NT2/D1 (cell line): ENCODE measurements at regions not wholly inside any gene's neighbourhood (a gene's known extent, or its start where the extent isn't known, plus 50 kb on each side); places are given as distances from the start of the nearest gene placed in this dataset.
"Not testable (repeated sequence)": the region's sequence is repeated elsewhere in the genome, so short reads cannot be mapped to it uniquely, and the experiment has no call there.

Experiments
- DNase-seq: peaks from one replicate; pipeline ENCODE4 v3.0.0-alpha.2; 2011; ENCODE audit warnings: low read depth, low spot score
- H3K27me3 ChIP-seq: 2 replicates; pipeline ENCODE4 v1.6.0; 2011; ENCODE audit warnings: mild to moderate bottlenecking; ENCODE audit not compliant: insufficient read length, insufficient read depth
- H3K36me3 ChIP-seq: 2 replicates; pipeline ENCODE4 v1.6.1; 2011; ENCODE audit warnings: mild to moderate bottlenecking, low read length, mixed read lengths; ENCODE audit not compliant: insufficient read depth, insufficient read length
- H3K4me1 ChIP-seq: 2 replicates; pipeline ENCODE4 v1.5.1; 2011; ENCODE audit not compliant: insufficient read depth, insufficient read length
- H3K4me3 ChIP-seq: 2 replicates; pipeline ENCODE4 v1.5.1; 2011; ENCODE audit warnings: low read depth; ENCODE audit not compliant: insufficient read length
- H3K9ac ChIP-seq: 2 replicates; pipeline ENCODE4 v1.6.0; 2011; ENCODE audit warnings: low read depth; ENCODE audit not compliant: insufficient read length
- H3K9me3 ChIP-seq: 2 replicates; pipeline ENCODE4 v1.5.1; 2011; ENCODE audit warnings: mild to moderate bottlenecking, low read length; ENCODE audit not compliant: insufficient read depth
- SUZ12 ChIP-seq: IDR thresholded peaks from 2 replicates; pipeline ENCODE4 v1.6.1; 2011; ENCODE audit not compliant: insufficient read length, insufficient read depth; ENCODE audit errors: extremely low read depth
- YY1 ChIP-seq: IDR thresholded peaks from 2 replicates; pipeline ENCODE4 v1.6.1; 2011; ENCODE audit not compliant: insufficient read length, insufficient read depth
- ZNF274 ChIP-seq: IDR thresholded peaks from 2 replicates; pipeline ENCODE4 v1.6.1; 2011; ENCODE audit warnings: mild to moderate bottlenecking, low read depth, low read length

GRCh38 chr12:13422291-13422690 is 225.8 kb downstream of the EMP1 start:
- H3K9me3 ChIP-seq = 0 out of 2 replicates have a peak, but pooled peaks cover 1% of the 10 kb centered on the region
- H3K4me1 ChIP-seq = no peaks in the 10 kb centered on the region
- H3K36me3 ChIP-seq = no peaks in the 10 kb centered on the region
- no peak for DNase-seq
- H3K9ac ChIP-seq = no peak overlapping the region
- TF ChIP-seq SUZ12 (no peak), ZNF274 (no peak), YY1 (no peak)
- no peaks in the 10 kb centered on the region for H3K27me3 ChIP-seq
- no peak overlapping the region for H3K4me3 ChIP-seq

- TF ChIP-seq YY1 (no peak), ZNF274 (no peak), SUZ12 (no peak)
- no peaks in the 10 kb centered on the region for H3K9me3 ChIP-seq
- no peaks in the 10 kb centered on the region for H3K27me3 ChIP-seq
- no peak overlapping the region for H3K9ac ChIP-seq
- DNase-seq = no peak
- no peaks in the 10 kb centered on the region for H3K36me3 ChIP-seq
- no peaks in the 10 kb centered on the region for H3K4me1 ChIP-seq
- H3K4me3 ChIP-seq = no peak overlapping the region
Measured at GRCh38 chr12:13417516-13417915, 221.0 kb downstream of the EMP1 start.

- no peaks in the 10 kb centered on the region for H3K27me3 ChIP-seq
- H3K9ac ChIP-seq = no peak overlapping the region
- peaks cover 25% of the 10 kb centered on the region for H3K9me3 ChIP-seq
- no peaks in the 10 kb centered on the region for H3K4me1 ChIP-seq
- no peak for DNase-seq
- H3K4me3 ChIP-seq = no peak overlapping the region
- no peaks in the 10 kb centered on the region for H3K36me3 ChIP-seq
- no peak for TF ChIP-seq YY1
- no peak for TF ChIP-seq ZNF274
- no peak for TF ChIP-seq SUZ12
Measured at GRCh38 chr12:13411287-13411686, 214.8 kb downstream of the EMP1 start.

- DNase-seq = no peak
- TF ChIP-seq SUZ12 = no peak
- no peak for TF ChIP-seq YY1
- TF ChIP-seq ZNF274 = no peak
Measured at GRCh38 chr12:13405961-13406703, 209.6 kb downstream of the EMP1 start.

GRCh38 chr12:13404631-13405473 is 208.3 kb downstream of the EMP1 start:
- Histone ChIP-seq H3K27me3 (no peaks in the 10 kb centered on the region), H3K4me1 (no peaks in the 10 kb centered on the region), H3K36me3 (no peaks in the 10 kb centered on the region), H3K9ac (no peak overlapping the region), H3K4me3 (no peak overlapping the region), H3K9me3 (peaks cover 5% of the 10 kb centered on the region; the same call in 1 of the 2 replicates)
- no peak for DNase-seq
- TF ChIP-seq ZNF274 (no peak), SUZ12 (no peak), YY1 (no peak)

More at GRCh38 chr12:13405961-13406703, 209.6 kb downstream of the EMP1 start:
- H3K9ac ChIP-seq = no peak overlapping the region
- H3K36me3 ChIP-seq = no peaks in the 10 kb centered on the region
- peaks cover 12% of the 10 kb centered on the region for H3K9me3 ChIP-seq
- no peak overlapping the region for H3K4me3 ChIP-seq
- no peaks in the 10 kb centered on the region for H3K4me1 ChIP-seq
- H3K27me3 ChIP-seq = no peaks in the 10 kb centered on the region

GRCh38 chr12:13404111-13404628 is 207.6 kb downstream of the EMP1 start:
- Histone ChIP-seq H3K27me3 (no peaks in the 10 kb centered on the region), H3K36me3 (no peaks in the 10 kb centered on the region), H3K9ac (no peak overlapping the region), H3K4me1 (no peaks in the 10 kb centered on the region), H3K9me3 (peaks cover 5% of the 10 kb centered on the region; the same call in 1 of the 2 replicates), H3K4me3 (no peak overlapping the region)
- TF ChIP-seq SUZ12 (no peak), ZNF274 (no peak), YY1 (no peak)
- no peak for DNase-seq

GRCh38 chr12:13391375-13391774 is 194.8 kb downstream of the EMP1 start:
- DNase-seq = not testable (repeated sequence)

More at GRCh38 chr12:13391375-13391774, 194.8 kb downstream of the EMP1 start:
- not testable (repeated sequence) for H3K4me1 ChIP-seq, H3K27me3 ChIP-seq, H3K4me3 ChIP-seq, H3K36me3 ChIP-seq, H3K9me3 ChIP-seq, H3K9ac ChIP-seq
